Activated T-cell treated with anti-CD3 and anti-CD28 coated beads, Interleukin-2, amount 50 U/mL, for 72 hours (primary cell): ENCODE measurements at regions not wholly inside any gene's neighbourhood (a gene's known extent, or its start where the extent isn't known, plus 50 kb on each side); places are given as distances from the start of the nearest gene placed in this dataset.

Source experiments
- ATAC-seq, 2 donors: fragments of 150-1000 bp; cut with Tn5 transposase; replicated peaks in 1 of 2; 2 replicates each; pipeline ENCODE4 v1.10.0; 2021; ENCODE audit warnings: moderate library complexity in 2 of 2, mild to moderate bottlenecking in 1 of 2
- DNase-seq, 2 donors: peaks; one replicate each; pipeline ENCODE4 v3.0.0; 2021 to 2022; ENCODE audit warnings: mixed read lengths in 1 of 2
- H3K27ac Mint-ChIP-seq: one replicate; pipeline ENCODE4 v1.8.0; 2022; ENCODE audit warnings: mild to moderate bottlenecking, moderate library complexity, mixed read lengths
- H3K27me3 Mint-ChIP-seq: one replicate; pipeline ENCODE4 v1.8.0; 2022; ENCODE audit warnings: low read depth, mixed read lengths
- H3K36me3 Mint-ChIP-seq, 2 donors: one replicate each; pipeline ENCODE4 v1.8.0; 2022; ENCODE audit warnings: mixed read lengths in 2 of 2, mild to moderate bottlenecking in 1 of 2; ENCODE audit not compliant: insufficient read depth in 2 of 2
- H3K4me1 Mint-ChIP-seq: one replicate; pipeline ENCODE4 v1.8.0; 2022; ENCODE audit warnings: low read depth, mixed read lengths
- H3K4me3 Mint-ChIP-seq, 2 donors: one replicate each; pipeline ENCODE4 v1.8.0; 2022; ENCODE audit warnings: mild to moderate bottlenecking in 2 of 2, mixed read lengths in 2 of 2, moderate library complexity in 2 of 2
- H3K9me3 Mint-ChIP-seq, 2 donors: one replicate each; pipeline ENCODE4 v1.8.0; 2022; ENCODE audit warnings: mixed read lengths in 2 of 2

DNA sequence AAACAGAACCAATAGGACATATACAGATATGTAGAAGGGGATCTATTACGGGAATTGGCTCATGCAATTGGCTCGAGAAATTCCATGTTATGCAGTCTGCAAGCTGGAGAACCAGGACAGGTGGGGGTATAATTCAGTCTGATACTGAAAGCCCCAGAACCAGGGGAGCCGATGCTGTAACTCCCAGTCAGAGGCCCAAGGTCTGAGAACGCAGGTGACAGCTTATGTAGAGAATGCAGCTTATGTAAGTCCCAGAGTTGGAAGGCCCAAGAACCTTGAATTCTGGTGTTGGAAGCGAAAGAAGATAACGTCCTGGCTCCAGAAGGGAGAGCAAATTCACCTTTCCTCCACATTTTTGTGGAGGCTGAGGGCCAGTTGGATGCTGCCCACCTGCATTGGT, 62.7 kb downstream of the CCNL1 start:
- peaks cover 0 to 3% of the 10 kb centered on the region in 2 donors for H3K36me3 Mint-ChIP-seq
- ATAC-seq (no peak), DNase-seq (no peak)
- peak overlapping the region; percentile 10 for H3K27ac Mint-ChIP-seq
- H3K4me3 Mint-ChIP-seq, result no peak overlapping the region
- H3K27me3 Mint-ChIP-seq, result peaks cover 6% of the 10 kb centered on the region
- no peaks in the 10 kb centered on the region for H3K9me3 Mint-ChIP-seq
- H3K4me1 Mint-ChIP-seq, result peaks cover 73% of the 10 kb centered on the region

DNA sequence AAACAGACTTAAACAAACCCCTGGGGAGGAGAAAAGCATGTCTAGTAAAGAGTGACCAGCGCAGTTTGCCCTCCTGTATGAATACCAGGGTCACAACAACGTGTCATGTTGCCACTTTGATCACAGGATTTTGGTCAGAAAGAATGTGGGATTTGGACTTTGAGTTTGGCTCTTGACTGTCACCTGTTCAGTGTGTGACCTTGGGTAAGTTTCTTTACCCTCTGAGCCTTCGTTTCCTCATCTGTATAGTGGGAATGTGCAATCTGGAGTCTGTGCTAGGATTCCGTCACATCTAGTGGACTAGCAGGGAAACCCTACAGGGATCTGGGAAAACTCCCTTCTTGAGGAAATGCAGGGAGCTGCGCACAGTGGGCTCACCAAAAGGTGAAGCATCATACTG, 63.6 kb downstream of the CCNL1 start:
- H3K9me3 Mint-ChIP-seq, result no peaks in the 10 kb centered on the region
- H3K36me3 Mint-ChIP-seq, result peaks cover 0 to 1% of the 10 kb centered on the region in 2 donors
- H3K4me1 Mint-ChIP-seq, result peaks cover 70% of the 10 kb centered on the region
- DNase-seq (no peak), ATAC-seq (no peak)
- no peak overlapping the region for H3K4me3 Mint-ChIP-seq
- no peak overlapping the region for H3K27ac Mint-ChIP-seq
- H3K27me3 Mint-ChIP-seq, result peaks cover 6% of the 10 kb centered on the region
